NB4 (cell line): ENCODE measurements at regions not wholly inside any gene's neighbourhood (a gene's known extent, or its start where the extent isn't known, plus 50 kb on each side); places are given as distances from the start of the nearest gene placed in this dataset.

Experiments
- MAX ChIP-seq: IDR thresholded peaks from 2 replicates; pipeline ENCODE4 v1.6.1; 2011; ENCODE audit warnings: low read depth, low read length
- MYC ChIP-seq: IDR thresholded peaks from 2 replicates; pipeline ENCODE4 v1.6.1; 2011; ENCODE audit warnings: low read depth, low read length
- POLR2A ChIP-seq: IDR thresholded peaks from 2 replicates; pipeline ENCODE4 v1.6.1; 2011; ENCODE audit warnings: mild to moderate bottlenecking; ENCODE audit not compliant: insufficient read length; ENCODE audit errors: extremely low read depth
- TF ChIP-seq, protein P1 (sequence below): IDR thresholded peaks from one replicate; pipeline ENCODE4 v1.5.1; 2012; ENCODE audit warnings: low read depth, low read length

DNA sequence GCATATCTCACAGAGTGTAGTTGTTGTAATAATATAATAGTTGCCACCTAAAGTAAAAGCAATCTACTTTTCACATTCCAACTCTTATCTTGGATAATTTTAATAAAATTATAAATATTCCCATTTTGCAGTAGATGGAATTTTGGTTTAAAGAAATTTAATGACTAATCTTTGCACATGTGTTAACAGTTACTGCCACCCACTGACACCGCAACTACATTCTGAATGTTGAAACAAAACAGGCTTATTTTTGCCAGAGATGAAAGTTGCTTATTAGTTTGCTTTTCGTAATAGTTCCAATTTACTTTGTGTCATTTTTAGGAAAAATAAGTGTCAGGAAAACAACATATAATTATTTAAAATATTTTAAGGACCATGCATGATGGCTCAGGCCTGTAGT is 557.5 kb upstream of the PCDH15 start:
- TF ChIP-seq, protein P1, sequence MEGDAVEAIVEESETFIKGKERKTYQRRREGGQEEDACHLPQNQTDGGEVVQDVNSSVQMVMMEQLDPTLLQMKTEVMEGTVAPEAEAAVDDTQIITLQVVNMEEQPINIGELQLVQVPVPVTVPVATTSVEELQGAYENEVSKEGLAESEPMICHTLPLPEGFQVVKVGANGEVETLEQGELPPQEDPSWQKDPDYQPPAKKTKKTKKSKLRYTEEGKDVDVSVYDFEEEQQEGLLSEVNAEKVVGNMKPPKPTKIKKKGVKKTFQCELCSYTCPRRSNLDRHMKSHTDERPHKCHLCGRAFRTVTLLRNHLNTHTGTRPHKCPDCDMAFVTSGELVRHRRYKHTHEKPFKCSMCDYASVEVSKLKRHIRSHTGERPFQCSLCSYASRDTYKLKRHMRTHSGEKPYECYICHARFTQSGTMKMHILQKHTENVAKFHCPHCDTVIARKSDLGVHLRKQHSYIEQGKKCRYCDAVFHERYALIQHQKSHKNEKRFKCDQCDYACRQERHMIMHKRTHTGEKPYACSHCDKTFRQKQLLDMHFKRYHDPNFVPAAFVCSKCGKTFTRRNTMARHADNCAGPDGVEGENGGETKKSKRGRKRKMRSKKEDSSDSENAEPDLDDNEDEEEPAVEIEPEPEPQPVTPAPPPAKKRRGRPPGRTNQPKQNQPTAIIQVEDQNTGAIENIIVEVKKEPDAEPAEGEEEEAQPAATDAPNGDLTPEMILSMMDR = no peak
- TF ChIP-seq POLR2A = no peak
- no peak for TF ChIP-seq MYC
- no peak for TF ChIP-seq MAX
